Neural cell (in vitro differentiated cells): ENCODE measurements at regions not wholly inside any gene's neighbourhood (a gene's known extent, or its start where the extent isn't known, plus 50 kb on each side); places are given as distances from the start of the nearest gene placed in this dataset.

ENCODE experiments used
- H2AFZ ChIP-seq: fragments of 200-600, 300-800 bp; sonication (generic), shearing (Covaris generic); 2 replicates; pipeline ENCODE4 v1.6.0; 2014; ENCODE audit warnings: low read depth, mild to moderate bottlenecking, antibody characterized with exemption, low read length, moderate library complexity
- H3F3A ChIP-seq: fragments of 200-600 bp; shearing (Covaris generic); 2 replicates; pipeline ENCODE4 v1.6.1; 2016; ENCODE audit warnings: mild to moderate bottlenecking, moderate library complexity, mixed read lengths, antibody characterized with exemption, low read length; ENCODE audit not compliant: insufficient read depth, poor library complexity, severe bottlenecking
- H3K27ac ChIP-seq: fragments of 200-600, 300-800 bp; sonication (generic), shearing (Covaris generic); 2 replicates; pipeline ENCODE4 v1.5.1; 2014; ENCODE audit warnings: mild to moderate bottlenecking, low read length, moderate library complexity
- H3K27me3 ChIP-seq: fragments of 300-800, 200-600 bp; sonication (generic), shearing (Covaris generic); 2 replicates; pipeline ENCODE4 v1.6.0; 2014; ENCODE audit warnings: mild to moderate bottlenecking, low read depth, low read length, moderate library complexity; ENCODE audit not compliant: insufficient read depth
- H3K36me3 ChIP-seq: fragments of 300-800, 200-600 bp; sonication (generic), shearing (Covaris generic); 2 replicates; pipeline ENCODE4 v1.5.1; 2014; ENCODE audit warnings: mild to moderate bottlenecking, antibody characterized with exemption, low read length, moderate library complexity; ENCODE audit not compliant: insufficient read depth
- H3K4me2 ChIP-seq: fragments of 300-800, 200-600 bp; sonication (generic), shearing (Covaris generic); 2 replicates; pipeline ENCODE4 v1.6.0; 2014; ENCODE audit warnings: mild to moderate bottlenecking, low read length
- H3K4me3 ChIP-seq: fragments of 300-800, 200-600 bp; sonication (generic), shearing (Covaris generic); 2 replicates; pipeline ENCODE4 v1.5.1; 2014; ENCODE audit warnings: mild to moderate bottlenecking, low read length, moderate library complexity
- H3K79me2 ChIP-seq: fragments of 200-600 bp; shearing (Covaris generic); replicated peaks from 2 replicates; pipeline ENCODE4 v1.6.0; 2014; ENCODE audit warnings: mild to moderate bottlenecking, low read length, moderate library complexity; ENCODE audit not compliant: insufficient read depth
- H3K9ac ChIP-seq: fragments of 300-800, 200-600 bp; sonication (generic), shearing (Covaris generic); 2 replicates; pipeline ENCODE4 v1.6.1; 2016; ENCODE audit warnings: mild to moderate bottlenecking, low read length, mixed read lengths
- H3K9me2 ChIP-seq: fragments of 200-600 bp; shearing (Covaris generic); 2 replicates; pipeline ENCODE4 v1.6.1; 2016; ENCODE audit warnings: mild to moderate bottlenecking, low read length, mixed read lengths; ENCODE audit not compliant: insufficient read depth
- H3K9me3 ChIP-seq: fragments of 200-600, 300-800 bp; sonication (generic), shearing (Covaris generic); 2 replicates; pipeline ENCODE4 v1.6.1; 2016; ENCODE audit warnings: mild to moderate bottlenecking, mixed run types, low read length, moderate library complexity, mixed read lengths
- H4K20me1 ChIP-seq: fragments of 200-600 bp; shearing (Covaris generic); 2 replicates; pipeline ENCODE4 v1.6.1; 2016; ENCODE audit warnings: mild to moderate bottlenecking, mixed run types; ENCODE audit not compliant: insufficient read depth
- CTCF ChIP-seq: fragments of 450-650 bp; IDR thresholded peaks from 2 replicates; pipeline ENCODE4 v1.5.1; 2014; ENCODE audit warnings: antibody characterized with exemption, mild to moderate bottlenecking, moderate library complexity; ENCODE audit not compliant: poor library complexity, severe bottlenecking
- EP300 ChIP-seq: fragments of 450-650 bp; conservative IDR thresholded peaks from 2 replicates; pipeline ENCODE4 v1.6.1; 2014; ENCODE audit warnings: antibody characterized with exemption, mild to moderate bottlenecking, moderate library complexity; ENCODE audit not compliant: poor library complexity, severe bottlenecking
- EZH2 ChIP-seq: fragments of 200-600, 300-800 bp; shearing (Covaris generic), sonication (generic); IDR thresholded peaks from 2 replicates; pipeline ENCODE4 v1.6.1; 2014; ENCODE audit warnings: antibody characterized with exemption, low read length, borderline replicate concordance, mild to moderate bottlenecking; ENCODE audit not compliant: insufficient read depth, poor library complexity, severe bottlenecking
- MXI1 ChIP-seq: fragments of 450-650 bp; conservative IDR thresholded peaks from 2 replicates; pipeline ENCODE4 v1.6.1; 2014; ENCODE audit warnings: antibody characterized with exemption, mild to moderate bottlenecking; ENCODE audit not compliant: poor library complexity, severe bottlenecking
- POLR2AphosphoS5 ChIP-seq: IDR thresholded peaks from 2 replicates; pipeline ENCODE4 v1.6.1; 2012
- RAD21 ChIP-seq: fragments of 450-650 bp; conservative IDR thresholded peaks from 2 replicates; pipeline ENCODE4 v1.6.1; 2014; ENCODE audit warnings: antibody characterized with exemption, mild to moderate bottlenecking, moderate library complexity
- REST ChIP-seq: IDR thresholded peaks from 2 replicates; pipeline ENCODE4 v1.6.1; 2012; ENCODE audit warnings: borderline replicate concordance
- SMC3 ChIP-seq: fragments of 450-650 bp; conservative IDR thresholded peaks from 2 replicates; pipeline ENCODE4 v1.6.1; 2014; ENCODE audit warnings: antibody characterized with exemption, mild to moderate bottlenecking, moderate library complexity; ENCODE audit not compliant: poor library complexity
- TAF1 ChIP-seq: IDR thresholded peaks from 2 replicates; pipeline ENCODE4 v1.6.1; 2012; ENCODE audit warnings: low read depth

GRCh38 chr12:107369006-107369405 lies 275.7 kb upstream of the CRY1 start:
- TF ChIP-seq RAD21 (no peak), EP300 (no peak), CTCF (no peak), EZH2 (no peak), TAF1 (no peak), SMC3 (no peak), POLR2AphosphoS5 (no peak)
- Histone ChIP-seq H3K27ac (no peak overlapping the region), H3K9me2 (no peaks in the 10 kb centered on the region), H3K79me2 (no peaks in the 10 kb centered on the region), H3K9ac (no peak overlapping the region), H2AFZ (no peak overlapping the region), H3K36me3 (no peaks in the 10 kb centered on the region), H3K27me3 (no peaks in the 10 kb centered on the region), H3K9me3 (no peaks in the 10 kb centered on the region), H3K4me3 (no peak overlapping the region), H3K4me2 (no peak overlapping the region), H4K20me1 (no peaks in the 10 kb centered on the region), H3F3A (no peaks in the 10 kb centered on the region)

GRCh38 chr12:107369679-107370078 lies 276.3 kb upstream of the CRY1 start:
- Histone ChIP-seq H3K79me2 (no peaks in the 10 kb centered on the region), H3K27me3 (no peaks in the 10 kb centered on the region), H3K9ac (no peak overlapping the region), H2AFZ (no peak overlapping the region), H4K20me1 (no peaks in the 10 kb centered on the region), H3K27ac (no peak overlapping the region), H3K4me2 (no peak overlapping the region), H3F3A (no peaks in the 10 kb centered on the region), H3K4me3 (no peak overlapping the region), H3K36me3 (no peaks in the 10 kb centered on the region), H3K9me3 (no peaks in the 10 kb centered on the region), H3K9me2 (no peaks in the 10 kb centered on the region)
- TF ChIP-seq TAF1 = no peak
- TF ChIP-seq SMC3 = no peak
- TF ChIP-seq EP300 = no peak
- no peak for TF ChIP-seq EZH2
- TF ChIP-seq RAD21 = no peak
- TF ChIP-seq MXI1 = no peak
- no peak for TF ChIP-seq POLR2AphosphoS5
- TF ChIP-seq REST = no peak
- TF ChIP-seq CTCF = no peak
